ENCODE measurements at regions not wholly inside any gene's neighbourhood (a gene's known extent, or its start where the extent isn't known, plus 50 kb on each side); places are given as distances from the start of the nearest gene placed in this dataset.

DNA sequence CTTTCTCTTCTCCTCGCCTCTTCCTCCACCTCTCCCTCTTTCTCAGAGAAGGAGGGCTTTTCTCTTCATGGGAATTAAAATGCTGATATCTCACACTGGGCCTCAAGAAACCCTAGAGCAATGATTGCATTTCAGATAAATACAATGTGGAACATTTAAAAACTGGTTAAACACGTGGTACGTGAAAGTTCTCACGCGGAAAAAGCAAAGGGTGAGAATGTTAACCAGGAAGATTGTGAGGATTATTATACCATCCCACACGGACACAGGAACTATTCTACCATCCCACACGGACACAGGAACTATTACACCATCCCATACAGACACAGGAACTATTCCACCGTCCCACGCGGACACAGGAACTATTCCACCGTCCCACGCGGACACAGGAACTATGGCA, 182.4 kb downstream of the TMEM18 start:
- ChIA-PET POLR2A (no interaction called here), CTCF (no interaction called here)
- TF ChIP-seq ZNF384 (IDR thresholded peaks at IDR 0.05) = no peak
- TF ChIP-seq TARDBP (IDR thresholded peaks at IDR 0.05) = no peak
- no peak for DNase-seq (ENCODE audit: extremely low spot score)

GRCh38 chr2:493228-493627, 184.0 kb downstream of the TMEM18 start:
- ChIA-PET POLR2A (no interaction called here), CTCF (no interaction called here)
- TF ChIP-seq HDGF (IDR thresholded peaks at IDR 0.05; ENCODE audit: borderline replicate concordance) (no peak), NFRKB (IDR thresholded peaks at IDR 0.05) (no peak), LEF1 (IDR thresholded peaks at IDR 0.05; ENCODE audit: borderline replicate concordance) (no peak), SUZ12 (IDR thresholded peaks at IDR 0.05) (no peak), ZNF384 (IDR thresholded peaks at IDR 0.05) (no peak), FOXK2 (IDR thresholded peaks at IDR 0.05) (no peak), ARNT (IDR thresholded peaks at IDR 0.05) (no peak)
- TF ChIP-seq, protein P1, sequence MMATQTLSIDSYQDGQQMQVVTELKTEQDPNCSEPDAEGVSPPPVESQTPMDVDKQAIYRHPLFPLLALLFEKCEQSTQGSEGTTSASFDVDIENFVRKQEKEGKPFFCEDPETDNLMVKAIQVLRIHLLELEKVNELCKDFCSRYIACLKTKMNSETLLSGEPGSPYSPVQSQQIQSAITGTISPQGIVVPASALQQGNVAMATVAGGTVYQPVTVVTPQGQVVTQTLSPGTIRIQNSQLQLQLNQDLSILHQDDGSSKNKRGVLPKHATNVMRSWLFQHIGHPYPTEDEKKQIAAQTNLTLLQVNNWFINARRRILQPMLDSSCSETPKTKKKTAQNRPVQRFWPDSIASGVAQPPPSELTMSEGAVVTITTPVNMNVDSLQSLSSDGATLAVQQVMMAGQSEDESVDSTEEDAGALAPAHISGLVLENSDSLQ (IDR thresholded peaks at IDR 0.05) = no peak
- DNase-seq (ENCODE audit: extremely low spot score) = no peak

DNA sequence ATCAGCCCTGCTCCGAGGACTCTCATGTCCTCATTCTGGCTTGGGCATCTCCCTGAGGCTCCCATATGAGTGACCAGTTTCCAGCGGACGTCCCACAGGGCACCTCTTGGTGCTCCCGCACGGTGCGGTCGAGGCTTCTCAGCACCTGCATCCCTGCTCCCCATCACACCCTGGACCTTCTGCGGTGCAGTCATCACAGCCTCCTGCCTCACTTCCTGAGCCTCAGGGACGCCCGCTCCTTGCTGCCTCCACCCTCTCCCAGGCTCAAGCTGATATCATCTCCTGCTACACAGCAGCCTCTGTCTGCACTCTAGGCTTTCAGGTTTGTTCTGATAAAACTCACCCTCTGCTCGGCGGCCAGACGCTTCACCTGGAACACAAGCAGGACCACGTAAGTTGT, 185.0 kb downstream of the TMEM18 start:
- DNase-seq (ENCODE audit: extremely low spot score) = no peak
- POLR2A ChIA-PET = no interaction called here
- CTCF ChIA-PET = no interaction called here
- no peak for TF ChIP-seq CTBP1 (IDR thresholded peaks at IDR 0.05; ENCODE audit: borderline replicate concordance)
- TF ChIP-seq FOXK2 (IDR thresholded peaks at IDR 0.05) = no peak
- no peak for TF ChIP-seq HDGF (IDR thresholded peaks at IDR 0.05; ENCODE audit: borderline replicate concordance)
- no peak for TF ChIP-seq NFRKB (IDR thresholded peaks at IDR 0.05)
- no peak for TF ChIP-seq LEF1 (IDR thresholded peaks at IDR 0.05; ENCODE audit: borderline replicate concordance)
- no peak for TF ChIP-seq ELF4 (IDR thresholded peaks at IDR 0.05)
- TF ChIP-seq, protein P1 (IDR thresholded peaks at IDR 0.05) = no peak

DNA sequence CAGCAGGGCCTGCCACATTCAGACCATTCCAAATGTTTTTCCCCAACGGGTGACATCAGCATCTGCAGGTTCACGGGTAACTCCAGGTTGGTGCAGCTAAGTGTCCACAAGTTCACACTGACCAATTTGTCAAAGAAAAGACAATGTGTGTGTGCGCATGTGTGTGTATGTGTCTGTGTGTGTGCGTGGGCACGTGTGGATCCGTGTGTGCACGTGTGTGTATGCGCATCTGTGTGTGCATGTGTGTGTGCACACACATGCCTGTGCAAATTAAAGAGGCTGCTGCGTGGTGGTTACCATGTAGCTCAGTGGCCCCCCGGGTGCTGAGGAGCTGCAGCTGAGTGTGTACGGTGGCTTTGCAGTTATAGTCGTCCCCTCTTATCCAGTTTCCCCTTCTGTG, 187.4 kb downstream of the TMEM18 start:
- CTCF ChIA-PET = no interaction called here
- no peak for DNase-seq (ENCODE audit: extremely low spot score)
- POLR2A ChIA-PET = no interaction called here
- TF ChIP-seq FOXK2 (IDR thresholded peaks at IDR 0.05) = no peak
- TF ChIP-seq FOXM1 (IDR thresholded peaks at IDR 0.05; ENCODE audit: borderline replicate concordance) = no peak
- TF ChIP-seq ZNF384 (IDR thresholded peaks at IDR 0.05) = no peak

DNA sequence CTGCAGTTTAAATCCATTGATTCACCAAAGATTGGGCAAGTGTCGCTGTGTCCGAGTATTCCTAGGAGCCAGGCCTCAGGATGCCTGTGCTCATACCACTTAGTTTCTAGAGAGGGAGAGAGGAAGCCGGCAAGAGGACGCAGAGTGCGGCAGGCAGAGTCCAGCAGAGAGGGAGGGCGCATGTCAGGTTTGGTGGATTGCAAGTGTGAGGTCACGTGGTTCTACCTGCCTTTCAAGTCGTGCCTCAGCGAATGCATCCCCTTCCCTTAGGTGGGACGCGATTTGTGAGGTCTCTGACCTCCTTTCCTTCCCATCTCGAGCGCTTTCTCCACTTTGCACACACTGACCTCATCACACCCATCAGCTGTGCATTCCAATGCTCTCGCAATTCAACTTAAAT, 188.1 kb downstream of the TMEM18 start:
- no peak for DNase-seq (ENCODE audit: extremely low spot score)
- CTCF ChIA-PET = no interaction called here
- no peak for TF ChIP-seq CTBP1 (IDR thresholded peaks at IDR 0.05; ENCODE audit: borderline replicate concordance)
- TF ChIP-seq FOXM1 (IDR thresholded peaks at IDR 0.05; ENCODE audit: borderline replicate concordance) = no peak
- no peak for TF ChIP-seq BHLHE40 (IDR thresholded peaks at IDR 0.05; ENCODE audit: borderline replicate concordance)
- no peak for TF ChIP-seq TARDBP (IDR thresholded peaks at IDR 0.05)
- TF ChIP-seq, protein P1 (IDR thresholded peaks at IDR 0.05) = no peak
- no peak for TF ChIP-seq NFRKB (IDR thresholded peaks at IDR 0.05)
- TF ChIP-seq ZNF384 (IDR thresholded peaks at IDR 0.05) = no peak
- no peak for TF ChIP-seq HDGF (IDR thresholded peaks at IDR 0.05; ENCODE audit: borderline replicate concordance)
- no peak for TF ChIP-seq LEF1 (IDR thresholded peaks at IDR 0.05; ENCODE audit: borderline replicate concordance)
- no peak for TF ChIP-seq L3MBTL2 (conservative IDR thresholded peaks at IDR 0.05)
- TF ChIP-seq ELF4 (IDR thresholded peaks at IDR 0.05) = no peak
- no peak for TF ChIP-seq FOXA1 (IDR thresholded peaks at IDR 0.05)
- no peak for TF ChIP-seq SUZ12 (IDR thresholded peaks at IDR 0.05)
- no peak for TF ChIP-seq ARNT (IDR thresholded peaks at IDR 0.05)
- no peak for TF ChIP-seq SP1 (IDR thresholded peaks at IDR 0.05)
- TF ChIP-seq FOXK2 (IDR thresholded peaks at IDR 0.05) = no peak
- POLR2A ChIA-PET = no interaction called here

GRCh38 chr2:487186-488079, 189.8 kb downstream of the TMEM18 start:
- TF ChIP-seq L3MBTL2 (conservative IDR thresholded peaks at IDR 0.05) (no peak), TARDBP (IDR thresholded peaks at IDR 0.05) (no peak), CTBP1 (IDR thresholded peaks at IDR 0.05; ENCODE audit: borderline replicate concordance) (no peak), ZNF384 (IDR thresholded peaks at IDR 0.05) (no peak), SP1 (IDR thresholded peaks at IDR 0.05) (no peak), FOXA1 (IDR thresholded peaks at IDR 0.05) (no peak), BHLHE40 (IDR thresholded peaks at IDR 0.05; ENCODE audit: borderline replicate concordance) (no peak), ARNT (IDR thresholded peaks at IDR 0.05) (no peak), FOXM1 (IDR thresholded peaks at IDR 0.05; ENCODE audit: borderline replicate concordance) (no peak), FOXK2 (IDR thresholded peaks at IDR 0.05) (no peak)
- TF ChIP-seq, protein P1 (IDR thresholded peaks at IDR 0.05) = no peak
- POLR2A ChIA-PET = no interaction called here
- no peak for DNase-seq (ENCODE audit: extremely low spot score)
- CTCF ChIA-PET = no interaction called here

All from HEK293T (cell line).